HG02571 (cell line): ENCODE measurements at regions not wholly inside any gene's neighbourhood (a gene's known extent, or its start where the extent isn't known, plus 50 kb on each side); places are given as distances from the start of the nearest gene placed in this dataset.
"Not testable (repeated sequence)": the region's sequence is repeated elsewhere in the genome, so short reads cannot be mapped to it uniquely, and the experiment has no call there.

Experiments
- ATAC-seq: cut with Tn5 transposase; IDR thresholded peaks from one replicate; pipeline ENCODE4 v1.9.1; 2021; ENCODE audit warnings: mild to moderate bottlenecking, moderate library complexity; ENCODE audit not compliant: unreplicated experiment

- no peak for ATAC-seq
These were observed 68.5 kb downstream of the TMCO5A start for GRCh38 chr15:38002883-38003477.

- no peak for ATAC-seq
These were observed 69.9 kb downstream of the TMCO5A start for GRCh38 chr15:38004218-38004861.

GRCh38 chr15:38005953-38006808 is 71.7 kb downstream of the TMCO5A start:
- ATAC-seq, result no peak

- no peak for ATAC-seq
These were observed 76.0 kb downstream of the TMCO5A start for GRCh38 chr15:38010395-38010794.

GRCh38 chr15:38012894-38013293 is 78.5 kb downstream of the TMCO5A start:
- ATAC-seq, result no peak

GRCh38 chr15:38017721-38018120 is 83.3 kb downstream of the TMCO5A start:
- no peak for ATAC-seq

- ATAC-seq, result no peak
These were observed 84.6 kb downstream of the TMCO5A start for GRCh38 chr15:38019066-38019465.

GRCh38 chr15:38021259-38021658 is 86.8 kb downstream of the TMCO5A start:
- ATAC-seq, result no peak

- ATAC-seq, result no peak
These were observed 90.1 kb downstream of the TMCO5A start for GRCh38 chr15:38024293-38025091.

GRCh38 chr15:38025656-38026055 is 91.2 kb downstream of the TMCO5A start:
- ATAC-seq, result not testable (repeated sequence)

GRCh38 chr15:38028869-38029268 is 94.4 kb downstream of the TMCO5A start:
- ATAC-seq, result no peak

GRCh38 chr15:38029736-38030135 is 95.3 kb downstream of the TMCO5A start:
- ATAC-seq, result no peak

- ATAC-seq, result no peak
These were observed 96.2 kb downstream of the TMCO5A start for GRCh38 chr15:38030609-38031008.

GRCh38 chr15:38035701-38036100 is 101.3 kb downstream of the TMCO5A start:
- ATAC-seq, result no peak

GRCh38 chr15:38036790-38037338 is 102.4 kb downstream of the TMCO5A start:
- ATAC-seq, result no peak

- ATAC-seq, result no peak
These were observed 104.4 kb downstream of the TMCO5A start for GRCh38 chr15:38038659-38039442.

- ATAC-seq, result no peak
These were observed 106.2 kb downstream of the TMCO5A start for GRCh38 chr15:38040615-38041014.

- ATAC-seq, result no peak
These were observed 107.1 kb downstream of the TMCO5A start for GRCh38 chr15:38041576-38041975.

GRCh38 chr15:38042211-38042610 is 107.8 kb downstream of the TMCO5A start:
- ATAC-seq, result no peak
